Fibroblast of villous mesenchyme (primary cell): ENCODE measurements at regions not wholly inside any gene's neighbourhood (a gene's known extent, or its start where the extent isn't known, plus 50 kb on each side); places are given as distances from the start of the nearest gene placed in this dataset.
"Not testable (repeated sequence)": the region's sequence is repeated elsewhere in the genome, so short reads cannot be mapped to it uniquely, and the experiment has no call there.

Source experiments
- DNase-seq: peaks from one replicate; pipeline ENCODE4 v3.0.0-alpha.2; 2010; ENCODE audit warnings: low read depth
- H3K4me3 ChIP-seq: 2 replicates; pipeline ENCODE4 v1.5.1; 2011; ENCODE audit warnings: low read depth, mild to moderate bottlenecking, low read length
- CTCF ChIP-seq: IDR thresholded peaks from 2 replicates; pipeline ENCODE4 v1.5.1; 2012; ENCODE audit warnings: low read depth, mild to moderate bottlenecking, low read length; ENCODE audit not compliant: insufficient read depth

GRCh38 chr7:55309040-55309991 lies 55.8 kb upstream of the LANCL2 start:
- no peak for TF ChIP-seq CTCF
- peak; percentile 15 for DNase-seq
- no peak overlapping the region for H3K4me3 ChIP-seq

DNA sequence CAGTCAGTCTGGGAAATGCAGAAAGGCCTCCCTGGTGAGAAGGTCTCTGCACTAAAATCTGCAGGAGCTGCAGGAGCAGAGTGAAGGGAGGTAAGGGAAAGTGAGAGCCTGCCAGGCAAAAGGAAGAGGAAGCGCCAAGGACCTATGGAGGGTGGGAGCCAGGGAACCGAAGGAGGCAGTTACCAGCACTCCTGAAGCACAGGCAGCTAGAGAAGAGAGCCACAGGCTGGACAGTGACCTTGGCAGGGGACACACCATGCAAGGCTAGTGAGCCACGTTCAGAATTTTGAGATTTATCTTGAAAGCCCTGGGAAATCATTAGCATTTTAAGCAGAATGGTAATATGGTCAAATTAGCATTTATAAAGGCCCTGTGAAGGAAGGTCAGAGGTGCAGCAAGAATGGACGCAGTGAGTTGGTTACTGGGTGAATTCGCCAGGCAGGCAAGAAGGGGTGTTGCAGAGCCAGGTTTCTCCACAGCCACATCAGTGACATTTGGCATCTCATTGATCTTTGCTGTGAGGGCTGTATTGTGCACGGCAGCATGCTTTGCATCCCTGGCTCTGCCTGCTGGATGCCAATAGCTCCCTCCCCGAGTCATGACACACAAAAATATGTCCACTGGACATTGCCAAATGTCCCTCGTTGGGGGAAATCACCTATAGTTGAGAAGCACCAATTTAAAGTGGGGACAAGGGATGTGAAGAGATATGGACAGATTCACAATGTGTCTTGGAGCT lies 54.7 kb upstream of the LANCL2 start:
- DNase-seq = no peak
- no peak for TF ChIP-seq CTCF
- H3K4me3 ChIP-seq = no peak overlapping the region

- H3K4me3 ChIP-seq, DNase-seq: not testable (repeated sequence)
Observed at GRCh38 chr7:55311892-55312291, 53.2 kb upstream of the LANCL2 start.

DNA sequence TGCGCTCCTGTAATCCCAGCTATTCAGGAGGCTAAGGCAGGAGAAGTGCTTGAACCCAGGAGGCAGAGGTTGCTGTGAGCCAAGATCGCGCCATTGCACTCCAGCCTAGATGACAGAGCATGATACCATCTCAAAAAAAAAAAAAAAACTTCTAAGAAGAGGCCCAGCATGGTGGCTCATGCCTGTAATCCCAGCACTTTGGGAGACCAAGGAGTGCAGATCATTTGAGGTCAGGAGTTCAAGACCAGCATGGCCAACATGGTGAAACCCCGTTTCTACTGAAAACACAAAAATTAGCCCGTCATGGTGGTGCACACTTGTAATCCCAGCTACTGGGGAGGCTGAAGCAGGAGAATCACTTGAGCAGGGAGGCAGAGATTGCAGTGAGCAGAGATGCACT lies 51.5 kb upstream of the LANCL2 start:
- not testable (repeated sequence) for DNase-seq, H3K4me3 ChIP-seq

DNA sequence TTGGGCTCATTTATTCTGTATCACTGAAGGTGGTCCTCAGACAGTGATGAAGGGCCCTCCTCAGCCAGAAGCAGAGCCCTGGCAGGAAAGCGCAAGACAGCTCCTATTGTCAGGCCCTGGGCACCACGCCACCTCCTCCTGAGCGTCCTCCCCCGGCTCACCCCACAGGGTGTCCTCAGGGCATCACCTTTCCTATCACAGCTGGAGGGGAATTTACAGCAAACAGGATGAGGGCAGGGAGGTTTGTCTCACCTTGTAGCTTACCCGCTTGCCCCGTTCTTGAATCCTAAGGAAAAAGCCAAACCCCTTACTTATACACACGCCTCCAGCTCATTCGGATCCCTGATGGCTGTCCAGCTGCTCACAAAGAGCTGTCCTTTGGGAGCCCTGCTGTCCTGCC lies 50.2 kb upstream of the LANCL2 start:
- no peak for TF ChIP-seq CTCF
- no peak for DNase-seq

More for the DNA sequence above, 50.2 kb upstream of the LANCL2 start:
- H3K4me3 ChIP-seq = no peak overlapping the region
